SK-N-SH treated with all-trans-retinoic acid at 6 μM for 48 hours (cell line): ENCODE measurements at regions not wholly inside any gene's neighbourhood (a gene's known extent, or its start where the extent isn't known, plus 50 kb on each side); places are given as distances from the start of the nearest gene placed in this dataset.

Source experiments
- ATAC-seq: fragments of 200-7000 bp; cut with Tn5 transposase; 3 replicates; pipeline ENCODE4 v1.9.1; 2020; ENCODE audit warnings: mild to moderate bottlenecking, moderate library complexity
- BACH2 ChIP-seq: fragments of 250-450 bp; sonication (Bioruptor Pico); IDR thresholded peaks from 2 replicates; pipeline ENCODE4 v1.9.0; 2021; ENCODE audit warnings: mild to moderate bottlenecking, borderline replicate concordance
- CREB5 ChIP-seq: fragments of 250-450 bp; sonication (Bioruptor Pico); IDR thresholded peaks from 2 replicates; pipeline ENCODE4 v1.5.1; 2020; ENCODE audit warnings: low read depth, mild to moderate bottlenecking, moderate library complexity
- CSDC2 ChIP-seq: fragments of 250-450 bp; sonication (Bioruptor Pico); IDR thresholded peaks from 2 replicates; pipeline ENCODE4 v1.5.0; 2020; ENCODE audit warnings: mild to moderate bottlenecking, moderate library complexity
- CSRNP3 ChIP-seq: fragments of 250-450 bp; sonication (Bioruptor Pico); IDR thresholded peaks from 2 replicates; pipeline ENCODE4 v1.5.1; 2021; ENCODE audit warnings: mild to moderate bottlenecking, moderate library complexity
- ESRRG ChIP-seq: fragments of 250-450 bp; sonication (Bioruptor Pico); IDR thresholded peaks from 2 replicates; pipeline ENCODE4 v1.6.1; 2021; ENCODE audit warnings: mild to moderate bottlenecking
- GLIS3 ChIP-seq: fragments of 250-450 bp; sonication (Bioruptor Pico); IDR thresholded peaks from 2 replicates; pipeline ENCODE4 v1.5.0; 2020; ENCODE audit warnings: mild to moderate bottlenecking, moderate library complexity
- ISL1 ChIP-seq: fragments of 250-450 bp; sonication (Bioruptor Pico); IDR thresholded peaks from 2 replicates; pipeline ENCODE4 v2.1.2; 2022; ENCODE audit warnings: mild to moderate bottlenecking, moderate library complexity
- OSR1 ChIP-seq: fragments of 250-450 bp; sonication (Bioruptor Pico); IDR thresholded peaks from 2 replicates; pipeline ENCODE4 v1.8.0; 2022; ENCODE audit warnings: moderate library complexity, mild to moderate bottlenecking, inconsistent platforms
- PATZ1 ChIP-seq: fragments of 250-450 bp; sonication (Bioruptor Pico); IDR thresholded peaks from 2 replicates; pipeline ENCODE4 v1.8.0; 2020; ENCODE audit warnings: mild to moderate bottlenecking, moderate library complexity, borderline replicate concordance
- POU6F1 ChIP-seq: fragments of 250-450 bp; sonication (Bioruptor Pico); IDR thresholded peaks from 2 replicates; pipeline ENCODE4 v1.8.0; 2021; ENCODE audit warnings: low read depth, mild to moderate bottlenecking, moderate library complexity, borderline replicate concordance
- PPARA ChIP-seq: fragments of 250-450 bp; sonication (Bioruptor Pico); IDR thresholded peaks from 2 replicates; pipeline ENCODE4 v1.5.0; 2020; ENCODE audit warnings: mild to moderate bottlenecking, borderline replicate concordance
- RARB ChIP-seq: fragments of 250-450 bp; sonication (Bioruptor Pico); IDR thresholded peaks from 2 replicates; pipeline ENCODE4 v1.8.0; 2021; ENCODE audit warnings: mild to moderate bottlenecking, moderate library complexity
- SNAI2 ChIP-seq: fragments of 250-450 bp; sonication (Bioruptor Pico); IDR thresholded peaks from 2 replicates; pipeline ENCODE4 v1.5.0; 2020; ENCODE audit warnings: mild to moderate bottlenecking, moderate library complexity
- TCF4 ChIP-seq: fragments of 250-450 bp; sonication (Bioruptor Pico); IDR thresholded peaks from 2 replicates; pipeline ENCODE4 v1.8.0; 2021; ENCODE audit warnings: mild to moderate bottlenecking, moderate library complexity, borderline replicate concordance
- TSHZ2 ChIP-seq: fragments of 250-450 bp; sonication (Bioruptor Pico); IDR thresholded peaks from 2 replicates; pipeline ENCODE4 v1.5.0; 2020; ENCODE audit warnings: mild to moderate bottlenecking, moderate library complexity
- ZC3H10 ChIP-seq: fragments of 250-450 bp; sonication (Bioruptor Pico); IDR thresholded peaks from 2 replicates; pipeline ENCODE4 v1.5.1; 2021; ENCODE audit warnings: mild to moderate bottlenecking, moderate library complexity
- ZFP30 ChIP-seq: fragments of 450-650 bp; formaldehyde crosslinking; IDR thresholded peaks from 2 replicates; pipeline ENCODE4 v1.5.0; 2022; ENCODE audit warnings: mild to moderate bottlenecking, moderate library complexity
- ZNF70 ChIP-seq: fragments of 450-650 bp; formaldehyde crosslinking; IDR thresholded peaks from 2 replicates; pipeline ENCODE4 v1.5.0; 2020; ENCODE audit warnings: mild to moderate bottlenecking, moderate library complexity
- ZNF8 ChIP-seq: fragments of 450-650 bp; formaldehyde crosslinking; IDR thresholded peaks from 2 replicates; pipeline ENCODE4 v1.5.0; 2020; ENCODE audit warnings: mild to moderate bottlenecking, moderate library complexity

GRCh38 chr13:106143930-106144709 is 391.3 kb downstream of the EFNB2 start:
- ATAC-seq = no peak
- TF ChIP-seq TSHZ2 (CRISPR knock-in tag) (no peak), CSRNP3 (CRISPR knock-in tag) (no peak), ZNF70 (CRISPR knock-in tag) (no peak), CSDC2 (no peak), TCF4 (CRISPR knock-in tag) (no peak)

GRCh38 chr13:106143392-106143791 is 392.1 kb downstream of the EFNB2 start:
- TF ChIP-seq TCF4 (CRISPR knock-in tag) (no peak), CREB5 (CRISPR knock-in tag) (no peak), PPARA (CRISPR knock-in tag) (no peak), GLIS3 (CRISPR knock-in tag) (no peak), ESRRG (CRISPR knock-in tag) (no peak), CSDC2 (no peak), ZNF70 (CRISPR knock-in tag) (no peak), POU6F1 (CRISPR knock-in tag) (no peak), ISL1 (CRISPR knock-in tag) (no peak), TSHZ2 (CRISPR knock-in tag) (no peak), BACH2 (no peak), ZC3H10 (CRISPR knock-in tag) (no peak), SNAI2 (no peak), RARB (CRISPR knock-in tag) (no peak), PATZ1 (CRISPR knock-in tag) (no peak), ZFP30 (no peak), OSR1 (CRISPR knock-in tag) (no peak), ZNF8 (no peak), CSRNP3 (CRISPR knock-in tag) (no peak)
- ATAC-seq = no peak
